NCI-H446 treated with DMSO at 0.1 percent for 48 hours (cell line): ENCODE measurements at regions not wholly inside any gene's neighbourhood (a gene's known extent, or its start where the extent isn't known, plus 50 kb on each side); places are given as distances from the start of the nearest gene placed in this dataset.

Experiments
- DNase-seq: peaks from one replicate; lab custom pipeline; 2025; lab: John Stamatoyannopoulos, UW

DNA sequence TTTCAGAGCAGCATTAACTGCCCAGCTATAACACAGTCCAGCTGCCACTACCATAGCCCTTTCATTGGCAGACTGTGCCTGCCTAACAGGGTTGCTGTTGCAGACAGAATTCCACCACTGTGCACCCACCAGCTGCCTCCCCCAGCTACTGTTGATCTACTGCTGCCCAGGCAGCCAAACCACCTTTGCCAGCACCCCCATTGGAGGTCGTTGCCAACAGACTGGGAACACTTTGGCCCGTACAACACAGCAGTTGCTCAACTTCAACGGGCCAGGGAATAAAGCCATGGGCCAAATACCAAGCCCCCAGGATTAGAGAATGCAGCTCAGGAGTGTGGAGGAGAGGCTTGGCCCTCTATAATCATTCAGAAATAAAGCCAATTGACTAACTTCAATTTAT lies 473.6 kb downstream of the CDH11 start:
- DNase-seq: peak; percentile 75

DNA sequence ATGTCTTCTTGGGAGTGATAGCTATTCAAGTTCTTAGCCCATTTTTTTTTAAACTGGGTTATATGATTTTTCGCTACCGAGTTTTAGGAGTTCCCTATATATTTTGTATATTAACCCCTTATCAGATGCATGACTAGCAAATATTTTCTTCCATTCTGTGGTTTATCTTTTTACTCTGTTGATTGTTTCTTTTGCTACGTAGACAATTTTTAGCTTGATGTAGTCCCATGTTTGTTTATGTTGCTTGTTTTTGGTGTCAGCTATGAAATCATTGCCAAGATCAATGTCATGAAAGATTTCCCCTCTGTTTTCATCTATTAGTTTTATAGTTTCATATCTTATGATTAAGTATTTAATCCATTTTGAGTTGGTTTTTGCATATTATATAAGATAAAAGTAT lies 480.5 kb downstream of the CDH11 start:
- no peak for DNase-seq

DNA sequence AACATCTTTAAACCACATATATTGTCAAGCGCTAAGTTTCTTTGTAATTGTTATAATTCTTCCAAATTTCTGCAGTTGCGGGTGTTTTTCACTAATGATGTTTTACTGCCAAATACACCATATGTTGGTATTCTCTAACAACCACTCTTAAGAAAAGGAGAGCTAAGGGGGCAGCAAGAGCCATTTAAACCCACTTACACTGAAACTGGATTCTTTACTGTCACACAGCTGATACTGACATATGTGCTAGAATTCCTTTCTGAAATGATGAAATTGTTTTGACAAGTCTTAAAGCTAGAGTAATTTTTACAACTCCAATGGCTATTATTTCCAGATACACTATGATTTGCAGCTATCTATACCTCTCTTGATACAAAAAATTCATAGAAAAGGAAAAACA lies 483.1 kb downstream of the CDH11 start:
- DNase-seq: peak; percentile 59

DNA sequence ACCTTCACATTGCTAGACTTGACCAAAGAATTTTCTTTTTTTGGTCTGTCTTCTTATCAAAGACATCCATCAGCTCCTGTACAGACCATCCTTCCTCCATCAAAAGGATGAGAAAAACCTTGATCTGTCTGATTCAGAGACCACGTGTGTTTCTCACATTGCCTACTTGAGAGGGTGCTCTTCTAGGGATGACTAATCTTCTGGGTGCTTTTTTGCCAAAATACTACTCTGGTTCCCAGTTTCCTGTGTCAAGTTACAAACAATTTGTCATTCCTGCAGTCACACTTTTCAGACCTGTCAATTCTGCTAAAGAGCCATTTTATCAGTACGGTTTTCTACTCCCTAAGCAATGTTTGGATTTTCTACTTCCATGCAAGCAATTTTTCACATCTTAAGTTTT lies 492.2 kb downstream of the CDH11 start:
- DNase-seq: peak; percentile 44

DNA sequence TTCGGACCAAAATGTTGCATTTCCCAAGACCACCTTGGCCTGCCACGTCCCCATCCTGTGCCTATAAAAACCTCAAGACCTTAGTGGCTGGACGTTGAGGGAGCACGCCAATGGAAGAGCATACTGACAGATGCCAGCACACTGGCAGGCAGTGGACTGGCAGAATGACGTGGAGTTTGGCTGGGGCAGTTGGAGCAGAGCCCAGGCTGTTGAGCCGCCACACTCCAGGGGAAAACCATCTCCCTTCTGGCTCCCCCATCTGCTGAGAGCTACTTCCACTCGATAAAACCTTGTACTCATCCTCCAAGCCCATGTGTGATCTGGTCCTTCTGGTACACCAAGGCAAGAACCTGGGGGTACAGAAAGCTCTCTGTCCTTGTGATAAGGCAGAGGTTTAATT lies 494.1 kb downstream of the CDH11 start:
- peak; percentile 89 for DNase-seq

DNA sequence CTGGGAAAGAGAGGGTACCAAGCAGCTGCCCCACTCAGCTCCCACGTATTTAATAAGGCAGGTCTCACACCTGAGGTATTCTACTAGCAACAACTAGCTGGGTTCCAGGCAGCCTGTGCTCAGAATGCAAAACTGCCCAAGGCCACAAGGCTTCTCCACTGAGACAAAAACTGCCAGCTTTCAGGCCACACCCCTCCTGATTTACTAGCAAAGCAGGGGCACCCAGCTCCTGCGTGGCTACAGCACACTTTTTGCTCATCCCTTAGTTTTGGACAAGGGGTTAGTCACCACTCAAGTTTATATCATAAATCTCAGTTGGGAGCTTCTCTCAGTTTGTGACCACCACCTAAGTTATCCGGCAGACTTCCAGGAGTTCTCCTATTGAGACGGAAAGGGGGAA lies 494.6 kb downstream of the CDH11 start:
- DNase-seq: peak; percentile 67

DNA sequence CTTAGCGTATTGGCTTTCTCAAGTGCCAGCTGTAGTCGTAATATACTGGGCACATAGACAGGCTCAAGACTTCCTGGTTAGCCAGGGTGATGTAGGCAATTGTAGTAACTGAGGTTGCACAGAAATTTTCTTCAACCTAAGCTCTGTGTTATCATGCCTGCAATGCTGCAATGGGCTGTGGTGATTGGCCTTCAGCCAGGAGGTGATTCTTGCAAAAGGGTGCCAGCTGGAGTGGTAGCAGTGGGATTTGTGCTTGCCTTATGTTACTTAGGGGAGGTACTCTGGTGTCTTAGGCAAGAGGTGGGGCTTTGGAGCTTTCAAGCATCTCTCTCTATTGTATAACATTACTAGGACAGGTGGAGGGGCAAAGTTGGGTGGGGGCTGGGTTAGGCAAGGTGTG lies 495.1 kb downstream of the CDH11 start:
- DNase-seq: peak; percentile 83

DNA sequence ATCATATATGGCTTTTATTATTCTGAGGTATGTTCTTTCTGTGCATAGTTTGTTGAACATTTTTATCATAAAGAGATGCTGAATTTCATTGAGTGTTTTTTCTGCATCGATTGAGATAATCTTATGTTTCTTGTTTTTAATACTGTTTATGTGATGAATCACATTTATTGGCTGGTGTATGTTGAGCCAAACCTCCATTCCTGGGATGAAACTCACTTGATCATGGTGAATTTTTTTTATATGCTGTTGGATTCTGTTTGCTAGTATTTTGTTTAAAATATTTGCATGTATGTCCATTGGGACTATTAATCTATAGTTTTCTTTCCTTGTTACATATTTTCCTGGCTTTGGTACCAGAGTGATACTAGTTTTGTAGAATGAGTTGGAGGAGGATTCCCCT lies 500.2 kb downstream of the CDH11 start:
- DNase-seq: no peak

DNA sequence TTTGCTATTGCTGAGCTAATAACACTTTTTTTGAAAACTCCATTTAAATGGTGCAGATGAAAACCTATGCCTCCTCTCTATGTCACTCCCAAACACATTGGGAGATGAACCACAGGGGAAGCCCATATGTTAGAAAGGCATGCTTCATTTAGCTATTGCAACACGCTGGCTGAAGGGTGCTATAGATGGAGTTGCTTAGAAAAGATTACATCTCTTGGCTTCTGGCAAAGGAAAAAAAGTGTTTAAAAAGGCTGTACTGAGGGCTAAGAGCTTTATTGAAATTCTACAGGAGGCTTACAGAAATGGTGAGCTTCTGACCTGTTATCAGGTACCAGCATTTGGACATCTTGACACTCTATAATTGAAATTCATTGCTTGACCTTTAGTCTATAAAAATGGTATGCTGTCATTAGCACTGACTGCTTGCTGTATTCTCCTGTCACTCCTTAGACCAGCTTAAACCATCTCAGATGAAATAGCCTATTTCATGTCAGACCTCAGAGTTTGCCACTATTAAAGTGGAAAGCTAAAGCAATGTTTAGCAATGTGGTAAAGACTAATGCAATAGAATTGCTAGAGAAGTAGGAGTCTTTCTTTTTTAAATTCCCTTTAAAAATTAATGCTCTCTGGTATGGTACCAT lies 503.9 kb downstream of the CDH11 start:
- DNase-seq: no peak

DNA sequence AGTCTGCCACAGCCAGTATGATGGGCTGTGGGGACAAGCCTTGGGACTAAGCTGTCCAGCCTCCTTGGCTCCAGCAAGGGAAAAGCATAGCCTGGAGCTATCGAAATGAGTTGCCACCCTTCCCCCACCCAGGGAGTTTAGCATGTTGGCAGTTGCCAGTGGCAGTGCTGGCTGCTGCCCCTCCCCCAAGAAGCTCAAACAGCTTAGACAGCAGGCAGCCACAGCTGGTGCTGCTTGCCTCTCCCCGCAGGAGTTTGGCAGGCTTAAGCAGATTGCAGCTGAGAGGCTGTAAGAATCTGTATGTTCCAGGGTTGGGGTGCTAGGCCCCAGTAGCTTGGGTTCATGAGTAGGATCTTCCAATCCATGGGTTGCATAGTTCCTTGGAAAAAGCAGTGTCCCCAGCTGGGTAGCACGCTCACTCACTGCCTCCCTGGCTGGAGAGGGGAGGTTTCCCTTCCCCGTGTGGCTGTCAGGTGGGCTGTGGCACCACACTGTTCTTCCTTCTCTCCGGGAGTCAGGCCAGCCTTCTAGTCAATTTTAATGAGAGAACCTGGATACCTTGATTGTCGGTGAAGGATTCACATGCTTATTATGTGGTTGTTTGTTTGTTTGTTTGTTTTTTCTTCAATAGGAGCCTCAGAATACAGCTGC lies 506.1 kb downstream of the CDH11 start:
- DNase-seq: peak; percentile 67

DNA sequence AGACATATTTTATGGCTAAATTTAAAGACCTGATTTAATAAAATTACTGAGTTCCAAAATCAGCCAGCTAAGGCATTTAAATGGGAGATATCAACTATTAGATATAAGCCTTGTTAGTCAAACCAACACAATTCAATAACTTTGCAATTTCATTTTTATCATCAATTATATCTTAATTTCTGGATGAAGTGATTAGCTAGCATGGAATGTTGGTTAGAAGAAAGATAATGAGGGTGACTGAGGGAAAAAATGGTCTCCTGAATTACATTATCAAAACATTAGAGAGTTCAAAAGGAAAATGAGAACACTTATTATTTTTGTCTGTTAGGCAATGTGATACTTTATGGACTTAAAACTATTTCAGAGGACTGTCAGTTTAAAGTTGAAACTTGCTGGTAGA lies 525.7 kb downstream of the CDH11 start:
- no peak for DNase-seq

DNA sequence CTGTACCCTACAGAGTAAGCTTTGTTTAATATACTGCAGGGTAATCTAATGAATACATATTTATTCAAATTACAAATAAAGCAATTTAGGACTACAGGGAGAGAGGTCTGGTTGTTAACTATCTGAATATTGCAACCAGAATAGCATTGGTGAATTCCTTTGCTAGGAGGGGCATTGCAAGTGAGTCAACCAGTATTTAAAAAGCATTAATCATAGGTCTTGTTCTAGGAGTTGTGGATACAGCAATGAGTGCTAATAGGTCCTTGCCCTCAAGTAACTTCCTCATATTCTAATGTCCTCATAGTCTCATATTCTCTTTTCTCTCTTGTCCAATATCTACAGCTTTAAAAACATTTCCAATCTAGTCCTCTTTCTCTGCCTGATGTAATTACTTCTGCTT lies 531.4 kb downstream of the CDH11 start:
- no peak for DNase-seq

DNA sequence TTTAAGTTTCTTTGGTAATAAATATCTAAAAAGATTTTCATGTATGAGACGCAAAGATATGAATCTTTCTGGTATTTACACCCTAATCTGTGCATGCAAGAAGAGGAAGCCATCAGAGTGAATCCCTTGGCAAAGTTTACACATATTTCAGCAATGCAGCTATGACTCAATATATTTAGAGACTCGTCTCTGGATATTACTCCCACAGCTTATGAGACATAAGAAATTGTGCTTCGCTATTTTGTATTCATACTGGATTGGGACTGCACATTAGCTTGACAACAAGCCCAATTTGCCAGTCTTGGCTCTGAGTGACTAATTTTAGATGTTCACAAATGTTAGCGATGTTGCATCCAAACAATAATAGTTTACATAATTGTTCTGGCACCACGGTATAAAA lies 532.0 kb downstream of the CDH11 start:
- peak; percentile 11 for DNase-seq

DNA sequence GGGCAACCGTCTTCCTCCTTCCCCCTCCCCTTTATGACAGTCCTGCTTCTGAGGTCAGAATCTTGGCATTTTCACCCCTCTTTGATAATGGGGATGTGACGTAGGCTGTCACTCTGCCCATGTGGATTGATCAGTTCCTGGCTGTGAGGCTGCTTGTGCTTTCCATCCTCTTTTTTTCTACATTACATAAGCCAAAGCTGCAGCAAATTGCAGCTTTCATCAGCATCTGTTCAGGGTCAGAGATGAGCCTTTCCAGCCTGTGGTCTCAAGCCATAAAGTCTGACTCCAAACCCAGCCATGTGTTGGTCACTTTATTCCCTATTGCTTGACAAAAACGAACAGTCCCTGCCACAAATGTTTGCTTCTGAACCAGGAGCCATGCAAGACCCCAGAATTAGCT lies 535.1 kb downstream of the CDH11 start:
- no peak for DNase-seq

DNA sequence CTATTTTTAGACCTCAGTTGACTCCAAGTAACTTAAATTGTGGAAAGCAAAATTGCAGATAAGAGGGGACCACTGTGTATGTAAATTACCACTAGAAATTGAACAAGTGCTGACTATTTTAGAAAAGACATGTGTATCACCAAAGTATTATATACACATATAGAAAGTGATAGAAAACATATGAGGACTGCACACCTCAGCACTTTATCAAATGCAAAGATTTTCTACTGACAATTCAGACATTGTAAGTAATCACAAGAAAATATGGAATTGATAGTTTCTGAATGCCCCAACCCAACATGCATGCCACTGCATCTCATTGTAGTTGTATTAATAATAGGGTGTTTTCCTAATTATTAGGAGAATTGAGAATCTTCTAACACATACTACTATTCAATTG lies 536.5 kb downstream of the CDH11 start:
- no peak for DNase-seq

DNA sequence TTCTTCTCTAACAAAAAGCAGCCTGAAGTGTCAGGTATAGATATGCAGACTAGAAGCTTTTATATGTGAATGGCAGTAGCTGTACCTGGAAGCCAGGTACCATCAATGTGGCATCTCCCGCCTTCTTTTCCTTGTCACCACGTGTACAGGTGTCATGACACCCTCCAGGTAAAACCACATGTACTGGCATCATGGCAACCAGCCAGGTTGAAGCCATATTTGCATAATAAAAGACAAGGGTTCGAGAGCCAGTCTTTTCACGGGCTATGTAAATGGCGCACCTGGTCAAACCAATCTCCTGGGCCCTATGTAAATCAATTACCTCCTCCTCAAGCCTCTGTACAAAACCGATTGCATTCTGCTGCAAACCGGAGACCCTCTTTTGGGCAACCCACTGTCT lies 541.3 kb downstream of the CDH11 start:
- no peak for DNase-seq

DNA sequence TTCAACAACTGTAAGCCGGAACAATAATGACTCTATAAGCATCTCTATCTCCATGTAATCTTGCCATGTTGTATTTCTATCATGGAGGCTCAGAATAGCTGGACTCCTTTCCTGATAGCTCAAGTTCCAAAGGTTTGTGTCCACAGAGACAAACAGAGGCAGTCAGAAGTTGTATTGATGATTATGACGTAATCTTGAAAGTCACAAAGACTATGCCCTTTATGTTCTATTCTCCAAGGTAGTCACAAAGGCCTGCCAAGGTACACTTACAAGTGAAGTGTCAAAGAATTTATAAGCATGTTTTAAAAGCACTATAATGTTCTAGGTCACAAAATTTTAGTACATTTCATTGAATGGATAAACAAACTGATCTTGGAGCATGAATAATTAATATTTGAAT lies 542.2 kb downstream of the CDH11 start:
- no peak for DNase-seq

DNA sequence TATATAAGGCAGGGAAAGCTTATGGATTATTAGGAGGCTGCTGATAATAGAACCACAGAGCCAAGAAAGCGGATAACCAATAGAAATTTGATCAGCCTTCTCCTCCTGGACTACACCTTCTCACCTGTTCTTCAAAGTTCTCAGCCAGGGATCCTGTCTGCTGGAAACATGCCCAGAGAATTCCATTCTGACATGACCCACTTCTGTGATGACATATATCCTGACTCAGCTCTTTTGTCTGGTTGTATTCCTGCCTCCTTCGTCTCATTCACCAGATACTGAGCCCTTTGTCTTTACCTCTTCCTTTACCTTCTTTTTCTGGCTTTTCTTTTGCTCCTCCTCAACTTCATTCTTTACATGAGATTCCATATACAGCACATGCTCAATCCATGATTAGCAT lies 576.1 kb downstream of the CDH11 start:
- no peak for DNase-seq

DNA sequence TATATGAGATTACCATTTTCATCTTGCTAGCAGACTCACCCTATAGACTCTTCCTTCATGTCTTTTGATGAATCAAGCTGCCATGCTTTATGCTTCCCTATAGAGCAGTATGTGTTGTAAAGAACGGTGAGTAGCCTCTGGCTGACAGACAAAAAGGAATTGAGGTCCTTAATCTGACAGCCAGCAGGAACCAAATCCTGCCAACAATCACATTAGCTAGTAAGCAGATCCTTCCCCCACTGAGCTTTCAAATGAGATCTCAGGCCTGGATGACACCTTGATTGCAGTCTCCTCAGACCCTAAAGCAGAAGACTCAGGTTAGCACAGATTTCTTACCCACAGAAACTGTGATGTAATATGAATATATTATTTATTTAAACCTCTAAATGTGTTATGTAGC lies 577.0 kb downstream of the CDH11 start:
- no peak for DNase-seq

DNA sequence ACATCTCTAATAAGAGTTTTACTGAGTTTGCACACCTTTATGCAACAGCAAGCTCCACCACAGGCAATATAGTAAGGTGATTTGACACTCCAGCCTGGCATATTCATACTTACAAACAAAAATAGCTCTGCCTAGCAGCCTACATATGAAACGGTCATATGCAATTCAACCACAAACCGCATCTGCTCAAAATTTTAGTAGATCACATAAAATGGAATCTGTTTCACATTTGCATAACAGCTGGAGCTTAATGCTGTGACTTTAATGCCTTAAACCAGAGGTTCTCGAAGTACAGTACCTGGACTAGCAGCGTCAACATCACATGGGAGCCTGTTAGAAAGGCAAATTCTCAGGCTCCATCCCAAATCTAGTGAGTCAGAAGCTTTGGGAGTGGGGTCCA lies 578.4 kb downstream of the CDH11 start:
- DNase-seq: no peak

DNA sequence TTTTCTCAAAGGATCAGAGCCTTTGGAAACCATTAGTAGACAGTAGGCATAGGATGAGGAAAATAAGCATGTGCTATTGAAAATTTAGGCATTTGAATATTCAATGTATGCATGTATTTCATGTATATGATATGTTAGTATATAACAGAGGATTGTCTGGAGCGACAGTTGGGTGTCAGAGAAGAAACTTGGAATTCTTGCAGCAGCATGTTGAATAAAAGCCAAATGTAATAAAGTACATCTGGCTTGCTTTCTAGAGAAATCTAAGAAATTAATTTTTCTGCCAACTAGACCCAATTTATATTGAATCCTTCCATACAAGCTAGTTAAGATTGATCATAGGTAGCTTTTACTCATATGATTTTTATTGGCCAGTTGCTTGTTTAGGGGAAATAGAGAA lies 578.8 kb downstream of the CDH11 start:
- no peak for DNase-seq

DNA sequence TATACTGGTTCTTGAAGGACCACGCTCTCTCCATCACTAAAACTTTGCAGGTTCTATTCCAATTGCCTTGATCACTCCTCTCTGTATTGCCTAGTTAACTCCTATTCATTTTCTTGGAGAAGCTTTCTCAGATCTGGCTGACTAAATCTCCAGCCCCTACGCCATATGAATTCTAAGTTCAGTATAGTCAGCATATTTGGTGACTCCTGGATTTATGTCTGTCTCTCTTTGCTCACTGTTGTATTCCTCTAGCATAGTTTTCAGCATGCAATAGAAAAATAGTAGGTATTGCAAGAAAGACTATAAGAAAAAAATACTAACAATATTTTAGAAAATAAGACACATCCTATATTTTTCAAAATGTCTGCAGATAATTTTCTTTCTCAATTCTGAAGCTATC lies 579.7 kb downstream of the CDH11 start:
- DNase-seq: no peak

DNA sequence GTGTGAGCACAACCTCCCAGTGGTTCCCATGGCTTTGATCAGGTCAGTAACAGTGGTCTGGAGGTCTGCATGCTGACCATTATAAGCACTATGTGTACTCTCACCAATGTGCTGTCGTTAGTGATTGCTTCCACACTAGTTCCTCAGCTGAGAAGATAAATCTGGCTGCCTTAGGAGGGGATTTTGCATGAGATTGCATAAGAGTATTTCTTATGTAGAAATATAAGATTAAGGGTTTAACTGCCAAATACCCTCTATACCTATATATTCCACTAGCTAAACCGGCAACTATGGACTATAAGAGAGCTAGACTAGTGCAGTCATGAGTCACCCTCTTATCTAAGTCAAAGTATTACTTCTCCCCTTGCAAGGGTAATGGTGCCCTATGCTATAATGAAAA lies 580.2 kb downstream of the CDH11 start:
- DNase-seq: no peak

DNA sequence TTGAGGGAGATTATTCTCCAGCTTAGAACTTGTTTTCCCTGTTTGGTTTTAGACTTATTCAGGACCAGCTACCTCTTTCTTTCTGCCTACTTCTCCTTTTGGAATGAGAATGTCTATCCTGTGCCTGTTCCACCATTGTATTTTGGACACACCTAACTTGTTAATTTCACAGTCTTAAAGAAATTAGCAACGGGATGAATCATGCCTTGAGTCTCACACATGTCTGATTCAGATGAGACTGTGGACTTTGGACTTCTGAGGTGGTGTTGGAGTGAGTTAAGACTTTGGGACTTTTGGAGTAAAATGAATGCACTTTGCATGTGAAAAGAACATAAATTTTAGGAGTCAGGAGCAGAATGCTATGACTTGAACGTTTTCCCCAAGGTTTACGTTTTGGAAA lies 581.4 kb downstream of the CDH11 start:
- no peak for DNase-seq
